Stimulated activated naive B cell treated with anti-CD40 and anti-IgM and Interleukin-4, amounts not matched to agents 10 μg/mL and 1 μg/mL and 100 μg/mL, for 72 hours (primary cell): ENCODE measurements at regions not wholly inside any gene's neighbourhood (a gene's known extent, or its start where the extent isn't known, plus 50 kb on each side); places are given as distances from the start of the nearest gene placed in this dataset.

Source experiments
- ATAC-seq, 2 donors: fragments of 150-1000 bp; cut with Tn5 transposase; replicated peaks; 2 replicates each; pipeline ENCODE4 v1.10.0; 2021; ENCODE audit warnings: moderate library complexity in 1 of 2
- DNase-seq: peaks from one replicate; pipeline ENCODE4 v3.0.0; 2021
- H3K27ac Mint-ChIP-seq: one replicate; pipeline ENCODE4 v1.8.0; 2022; ENCODE audit warnings: mild to moderate bottlenecking, mixed read lengths
- H3K27me3 Mint-ChIP-seq, 2 donors: one replicate each; pipeline ENCODE4 v1.8.0; 2022; ENCODE audit warnings: mixed read lengths in 2 of 2
- H3K36me3 Mint-ChIP-seq, 2 donors: one replicate each; pipeline ENCODE4 v1.8.0; 2022; ENCODE audit warnings: mixed read lengths in 2 of 2, mild to moderate bottlenecking in 1 of 2
- H3K4me1 Mint-ChIP-seq, 2 donors: one replicate each; pipeline ENCODE4 v1.8.0; 2022; ENCODE audit warnings: mixed read lengths in 2 of 2, mild to moderate bottlenecking in 1 of 2
- H3K4me3 Mint-ChIP-seq, 2 donors: one replicate each; pipeline ENCODE4 v1.8.0; 2022; ENCODE audit warnings: mild to moderate bottlenecking in 2 of 2, mixed read lengths in 2 of 2, moderate library complexity in 1 of 2
- H3K9me3 Mint-ChIP-seq, 2 donors: one replicate each; pipeline ENCODE4 v1.8.0; 2022; ENCODE audit warnings: mixed read lengths in 2 of 2, mild to moderate bottlenecking in 1 of 2

GRCh38 chr18:2258954-2259353 lies 312.4 kb downstream of the METTL4 start:
- DNase-seq (no peak), ATAC-seq (no peak)
- Mint-ChIP-seq H3K27me3 (no peaks in the 10 kb centered on the region), H3K27ac (no peak overlapping the region), H3K36me3 (no peaks in the 10 kb centered on the region), H3K4me3 (no peak overlapping the region), H3K9me3 (peaks cover 0 to 8% of the 10 kb centered on the region in 2 donors), H3K4me1 (no peaks in the 10 kb centered on the region)

- no peaks in the 10 kb centered on the region for H3K4me1 Mint-ChIP-seq
- no peaks in the 10 kb centered on the region for H3K27me3 Mint-ChIP-seq
- no peak overlapping the region for H3K4me3 Mint-ChIP-seq
- H3K9me3 Mint-ChIP-seq = no peaks in the 10 kb centered on the region
- ATAC-seq = no peak
- H3K36me3 Mint-ChIP-seq = no peaks in the 10 kb centered on the region
- no peak for DNase-seq
- no peak overlapping the region for H3K27ac Mint-ChIP-seq
Observed at GRCh38 chr18:2263303-2263890, 307.9 kb downstream of the METTL4 start.

- no peak for ATAC-seq
Observed at GRCh38 chr18:2274613-2275012, 296.7 kb downstream of the METTL4 start.

GRCh38 chr18:2281086-2281485 lies 290.2 kb downstream of the METTL4 start:
- DNase-seq (no peak), ATAC-seq (no peak)
- Mint-ChIP-seq H3K27ac (no peak overlapping the region), H3K4me1 (no peaks in the 10 kb centered on the region), H3K27me3 (no peaks in the 10 kb centered on the region), H3K36me3 (no peaks in the 10 kb centered on the region), H3K9me3 (no peaks in the 10 kb centered on the region), H3K4me3 (no peak overlapping the region)

More at GRCh38 chr18:2274613-2275012, 296.7 kb downstream of the METTL4 start:
- Mint-ChIP-seq H3K27me3 (peaks cover 10 to 12% of the 10 kb centered on the region in 2 donors), H3K27ac (no peak overlapping the region), H3K9me3 (no peaks in the 10 kb centered on the region), H3K4me1 (no peaks in the 10 kb centered on the region), H3K36me3 (no peaks in the 10 kb centered on the region), H3K4me3 (no peak overlapping the region)
- DNase-seq = no peak

- Mint-ChIP-seq H3K27me3 (no peaks in the 10 kb centered on the region), H3K4me3 (no peak overlapping the region), H3K36me3 (no peaks in the 10 kb centered on the region), H3K9me3 (peaks cover under 1 to 2% of the 10 kb centered on the region in 2 donors), H3K27ac (no peak overlapping the region), H3K4me1 (no peaks in the 10 kb centered on the region)
- DNase-seq = no peak
- no peak for ATAC-seq
Observed at GRCh38 chr18:2281523-2282199, 289.6 kb downstream of the METTL4 start.

- peaks cover 21 to 70% of the 10 kb centered on the region in 2 donors for H3K27me3 Mint-ChIP-seq
- H3K4me1 Mint-ChIP-seq = peaks cover 0 to 4% of the 10 kb centered on the region in 2 donors
- no peak for DNase-seq
Observed at GRCh38 chr18:2293109-2293839, 278.0 kb downstream of the METTL4 start.

GRCh38 chr18:2301316-2301715 lies 270.0 kb downstream of the METTL4 start:
- no peak overlapping the region for H3K4me3 Mint-ChIP-seq
- H3K27ac Mint-ChIP-seq = no peak overlapping the region
- no peaks in the 10 kb centered on the region for H3K4me1 Mint-ChIP-seq
- H3K9me3 Mint-ChIP-seq = no peaks in the 10 kb centered on the region
- H3K27me3 Mint-ChIP-seq = peaks cover 5 to 15% of the 10 kb centered on the region in 2 donors
- H3K36me3 Mint-ChIP-seq = no peaks in the 10 kb centered on the region
- no peak for ATAC-seq
- DNase-seq = no peak

More at GRCh38 chr18:2293109-2293839, 278.0 kb downstream of the METTL4 start:
- H3K9me3 Mint-ChIP-seq = peaks cover 0 to 4% of the 10 kb centered on the region in 2 donors
- no peak overlapping the region for H3K27ac Mint-ChIP-seq
- ATAC-seq = no peak
- H3K4me3 Mint-ChIP-seq = no peak overlapping the region
- H3K36me3 Mint-ChIP-seq = no peaks in the 10 kb centered on the region

- H3K9me3 Mint-ChIP-seq = no peaks in the 10 kb centered on the region
- H3K36me3 Mint-ChIP-seq = no peaks in the 10 kb centered on the region
- H3K4me1 Mint-ChIP-seq = no peaks in the 10 kb centered on the region
- DNase-seq (no peak), ATAC-seq (no peak)
- H3K27me3 Mint-ChIP-seq = peaks cover 5 to 19% of the 10 kb centered on the region in 2 donors
- no peak overlapping the region for H3K27ac Mint-ChIP-seq
- H3K4me3 Mint-ChIP-seq = no peak overlapping the region
Observed at GRCh38 chr18:2302012-2302411, 269.3 kb downstream of the METTL4 start.

GRCh38 chr18:2302628-2303516 lies 268.4 kb downstream of the METTL4 start:
- no peaks in the 10 kb centered on the region for H3K4me1 Mint-ChIP-seq
- H3K36me3 Mint-ChIP-seq = no peaks in the 10 kb centered on the region
- peaks cover 5 to 18% of the 10 kb centered on the region in 2 donors for H3K27me3 Mint-ChIP-seq
- DNase-seq = no peak
- H3K4me3 Mint-ChIP-seq = no peak overlapping the region
- H3K27ac Mint-ChIP-seq = no peak overlapping the region
- H3K9me3 Mint-ChIP-seq = no peaks in the 10 kb centered on the region
- ATAC-seq = no peak

DNA sequence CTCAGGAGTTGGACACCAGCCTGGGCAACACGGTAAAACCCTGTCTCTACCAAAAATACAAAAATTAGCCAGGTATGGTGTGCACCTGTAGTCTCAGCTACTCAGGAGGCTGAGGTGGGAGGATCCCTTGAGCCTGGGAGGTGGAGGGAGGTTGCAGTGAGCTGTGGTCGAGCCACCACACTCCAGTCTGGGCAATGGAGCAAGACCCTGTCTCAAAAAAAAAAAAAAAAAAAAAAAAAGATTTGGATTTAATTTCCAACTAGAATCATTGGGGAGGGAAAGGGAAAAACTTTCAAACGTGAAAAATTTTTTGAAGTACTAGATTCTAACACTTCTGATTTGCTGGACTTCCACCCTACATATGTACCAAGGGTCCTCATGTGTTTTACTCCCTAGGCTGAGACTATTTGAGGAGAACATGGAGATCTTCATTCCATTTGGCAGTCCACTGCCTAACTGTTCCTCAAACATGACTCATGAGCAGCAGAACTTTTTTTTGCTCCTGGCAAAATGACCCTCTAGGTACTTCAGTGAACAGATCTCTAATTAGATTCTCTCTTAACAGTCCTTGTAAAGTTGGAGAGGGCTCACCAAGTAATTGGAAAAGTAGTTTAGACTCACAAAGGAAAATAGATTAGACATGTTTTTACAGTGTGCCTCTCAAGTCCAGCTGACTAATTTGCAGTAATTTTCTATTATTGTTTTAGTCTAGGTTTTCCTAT lies 267.6 kb downstream of the METTL4 start:
- H3K9me3 Mint-ChIP-seq = no peaks in the 10 kb centered on the region
- H3K36me3 Mint-ChIP-seq = no peaks in the 10 kb centered on the region
- ATAC-seq (no peak), DNase-seq (no peak)
- H3K4me1 Mint-ChIP-seq = no peaks in the 10 kb centered on the region
- H3K4me3 Mint-ChIP-seq = no peak overlapping the region
- H3K27me3 Mint-ChIP-seq = peaks cover 5 to 20% of the 10 kb centered on the region in 2 donors
- no peak overlapping the region for H3K27ac Mint-ChIP-seq

DNA sequence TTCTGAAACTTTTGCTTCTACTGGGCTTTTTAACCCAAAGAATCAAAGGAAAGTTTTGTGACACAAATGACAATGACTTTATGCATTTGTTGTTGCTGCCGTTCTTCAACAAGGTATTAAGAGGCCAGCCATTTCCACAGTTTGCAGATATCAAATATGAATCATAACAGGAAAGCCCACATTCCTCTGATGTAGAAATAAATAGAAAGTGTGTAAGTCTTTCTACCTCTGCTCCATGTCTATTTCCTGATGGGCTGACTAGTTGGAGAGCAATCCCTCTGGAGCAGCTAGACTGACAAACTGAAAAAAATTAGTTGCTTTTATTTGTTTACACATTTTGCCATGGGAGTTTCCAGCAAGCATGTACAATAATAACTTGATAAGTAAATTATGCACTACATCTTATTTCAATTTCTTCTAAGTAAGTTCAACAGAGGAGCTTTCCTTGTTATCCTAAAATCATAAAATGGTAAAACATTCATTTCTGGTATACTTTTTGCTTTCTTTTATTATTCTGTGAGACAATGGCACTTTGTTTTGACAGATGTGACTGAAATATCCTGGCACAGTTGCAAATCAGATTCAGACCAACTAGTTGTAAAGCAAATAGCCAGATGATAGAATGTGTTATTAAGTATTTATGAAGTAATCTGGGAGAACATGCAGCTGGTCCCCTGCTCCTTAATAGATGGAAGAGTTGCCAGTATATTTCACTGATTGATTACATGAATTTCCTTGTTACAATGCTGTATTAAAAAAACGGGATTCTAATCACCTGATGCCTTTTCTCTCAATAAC lies 266.7 kb downstream of the METTL4 start:
- Mint-ChIP-seq H3K36me3 (no peaks in the 10 kb centered on the region), H3K4me3 (no peak overlapping the region), H3K27ac (no peak overlapping the region), H3K4me1 (no peaks in the 10 kb centered on the region), H3K9me3 (no peaks in the 10 kb centered on the region), H3K27me3 (peaks cover 5 to 21% of the 10 kb centered on the region in 2 donors)
- DNase-seq (no peak), ATAC-seq (no peak)

- Mint-ChIP-seq H3K4me3 (no peak overlapping the region), H3K27me3 (peaks cover 5 to 26% of the 10 kb centered on the region in 2 donors), H3K9me3 (peaks cover 0 to 2% of the 10 kb centered on the region in 2 donors), H3K36me3 (no peaks in the 10 kb centered on the region), H3K4me1 (no peaks in the 10 kb centered on the region), H3K27ac (no peak overlapping the region)
- DNase-seq (no peak), ATAC-seq (no peak)
Observed at GRCh38 chr18:2306606-2307005, 264.7 kb downstream of the METTL4 start.

DNA sequence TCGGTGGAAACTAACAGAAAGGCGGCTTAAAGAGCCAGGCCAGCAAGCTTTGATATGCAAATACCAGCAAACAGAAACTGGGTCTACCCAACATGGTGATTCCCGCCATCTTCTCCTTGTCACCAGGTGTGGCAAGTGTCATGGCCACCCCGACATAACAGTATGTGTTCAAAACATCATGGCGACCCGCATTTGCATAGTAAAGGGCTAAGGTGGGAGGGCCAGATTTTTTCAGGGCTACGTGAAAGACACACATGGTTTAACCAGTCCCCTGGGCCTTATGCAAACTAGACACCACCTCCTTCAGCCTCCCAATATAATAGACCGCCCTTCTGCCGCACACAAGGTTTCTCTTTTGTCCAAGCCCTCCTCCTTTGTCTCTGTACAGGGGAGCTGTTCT lies 260.4 kb downstream of the METTL4 start:
- ATAC-seq = no peak
- no peak for DNase-seq
- H3K36me3 Mint-ChIP-seq = no peaks in the 10 kb centered on the region
- peaks cover 0 to 2% of the 10 kb centered on the region in 2 donors for H3K9me3 Mint-ChIP-seq
- H3K4me3 Mint-ChIP-seq = no peak overlapping the region
- peaks cover 5 to 6% of the 10 kb centered on the region in 2 donors for H3K4me1 Mint-ChIP-seq
- peaks cover 12 to 31% of the 10 kb centered on the region in 2 donors for H3K27me3 Mint-ChIP-seq
- no peak overlapping the region for H3K27ac Mint-ChIP-seq
